ENCODE measurements at regions not wholly inside any gene's neighbourhood (a gene's known extent, or its start where the extent isn't known, plus 50 kb on each side); places are given as distances from the start of the nearest gene placed in this dataset.

DNA sequence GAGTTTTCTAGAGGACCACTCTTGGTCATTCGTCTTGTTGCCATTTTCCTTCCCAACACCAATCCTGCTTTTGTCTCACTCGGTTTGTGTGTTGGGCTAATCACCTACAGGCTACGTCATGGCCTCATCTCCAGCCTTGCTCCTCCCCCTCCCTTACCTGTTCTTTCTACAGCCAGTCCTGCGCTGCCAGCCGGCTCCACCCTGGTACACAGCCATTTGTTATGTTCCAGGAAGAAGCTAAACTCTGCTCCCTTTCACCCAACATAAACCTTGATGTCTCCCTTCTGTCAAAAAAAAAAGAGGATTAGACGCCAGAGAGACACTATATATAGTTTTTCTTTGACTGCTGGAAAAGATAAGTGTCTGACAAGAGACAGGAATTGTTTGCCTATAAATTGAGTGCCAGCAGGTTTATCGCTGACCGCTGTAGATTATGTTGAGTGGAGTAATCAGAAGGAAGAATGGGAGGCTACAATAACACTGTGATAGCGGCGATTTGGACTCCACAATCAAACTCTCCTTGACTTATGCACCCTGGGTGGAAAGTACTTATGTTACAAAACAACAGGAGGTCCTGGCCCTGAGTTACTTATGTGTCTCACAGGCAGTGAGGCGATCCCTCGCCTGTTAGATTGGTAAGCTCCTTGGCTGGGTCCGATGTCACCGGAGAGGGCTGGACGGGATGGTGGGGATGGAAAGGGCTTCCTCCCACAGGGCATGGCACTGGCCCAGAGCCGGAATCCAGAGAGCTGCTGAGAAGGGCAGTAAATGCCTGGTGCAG is 171.3 kb upstream of the BMPER start:
- TF ChIP-seq, protein P1, sequence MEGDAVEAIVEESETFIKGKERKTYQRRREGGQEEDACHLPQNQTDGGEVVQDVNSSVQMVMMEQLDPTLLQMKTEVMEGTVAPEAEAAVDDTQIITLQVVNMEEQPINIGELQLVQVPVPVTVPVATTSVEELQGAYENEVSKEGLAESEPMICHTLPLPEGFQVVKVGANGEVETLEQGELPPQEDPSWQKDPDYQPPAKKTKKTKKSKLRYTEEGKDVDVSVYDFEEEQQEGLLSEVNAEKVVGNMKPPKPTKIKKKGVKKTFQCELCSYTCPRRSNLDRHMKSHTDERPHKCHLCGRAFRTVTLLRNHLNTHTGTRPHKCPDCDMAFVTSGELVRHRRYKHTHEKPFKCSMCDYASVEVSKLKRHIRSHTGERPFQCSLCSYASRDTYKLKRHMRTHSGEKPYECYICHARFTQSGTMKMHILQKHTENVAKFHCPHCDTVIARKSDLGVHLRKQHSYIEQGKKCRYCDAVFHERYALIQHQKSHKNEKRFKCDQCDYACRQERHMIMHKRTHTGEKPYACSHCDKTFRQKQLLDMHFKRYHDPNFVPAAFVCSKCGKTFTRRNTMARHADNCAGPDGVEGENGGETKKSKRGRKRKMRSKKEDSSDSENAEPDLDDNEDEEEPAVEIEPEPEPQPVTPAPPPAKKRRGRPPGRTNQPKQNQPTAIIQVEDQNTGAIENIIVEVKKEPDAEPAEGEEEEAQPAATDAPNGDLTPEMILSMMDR (IDR thresholded peaks at IDR 0.05; ENCODE audit: insufficient read depth, low read depth, low read length), result no peak
- TF ChIP-seq EZH2 (IDR thresholded peaks at IDR 0.05; ENCODE audit: insufficient read depth, low read length), result no peak
